ENCODE measurements at regions not wholly inside any gene's neighbourhood (a gene's known extent, or its start where the extent isn't known, plus 50 kb on each side); places are given as distances from the start of the nearest gene placed in this dataset.

DNA sequence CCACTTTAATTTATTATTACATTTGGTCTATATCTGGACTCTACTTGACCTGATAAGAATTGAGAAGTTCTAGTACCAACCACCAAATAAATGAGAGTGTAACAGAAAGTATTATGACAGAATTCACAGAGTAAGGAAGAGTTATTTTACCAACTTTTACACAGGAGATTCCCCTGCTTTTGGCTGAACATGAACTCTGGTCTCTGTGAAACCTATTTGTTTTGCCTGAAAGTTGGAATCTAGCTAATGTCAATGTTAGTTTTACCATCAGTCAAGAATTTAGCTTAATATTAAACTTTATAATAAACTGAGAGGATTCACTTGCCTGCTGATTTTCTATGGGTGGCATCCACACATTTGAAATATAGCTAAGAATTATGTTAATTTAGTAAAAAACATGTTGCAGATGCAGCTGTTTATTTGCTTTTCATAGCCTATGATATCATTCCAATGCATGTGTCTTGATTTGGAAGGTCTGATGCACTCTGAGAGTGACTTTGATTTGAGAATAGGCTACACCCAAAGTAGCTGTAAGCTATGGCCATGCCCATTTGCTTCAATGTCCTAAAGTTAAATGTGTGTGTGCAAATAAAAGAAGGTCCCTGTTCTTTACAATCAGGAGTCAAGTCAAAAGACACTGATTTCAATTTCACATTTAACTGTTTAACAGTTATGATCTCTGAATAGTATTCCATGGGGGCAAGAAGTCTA, 150.9 kb upstream of the RASGEF1B start:
- TF ChIP-seq POLR2A (IDR thresholded peaks at IDR 0.05; ENCODE audit: low read depth, low read length): no peak
- FAIRE-seq: no peak
- DNase-seq (ENCODE audit: insufficient read length, low spot score): no peak

- DNase-seq (ENCODE audit: insufficient read length, low spot score) (no peak), FAIRE-seq (no peak)
- no peak for TF ChIP-seq POLR2A (IDR thresholded peaks at IDR 0.05; ENCODE audit: low read depth, low read length)
Observed at GRCh38 chr4:81622028-81622427, 150.3 kb upstream of the RASGEF1B start.

DNA sequence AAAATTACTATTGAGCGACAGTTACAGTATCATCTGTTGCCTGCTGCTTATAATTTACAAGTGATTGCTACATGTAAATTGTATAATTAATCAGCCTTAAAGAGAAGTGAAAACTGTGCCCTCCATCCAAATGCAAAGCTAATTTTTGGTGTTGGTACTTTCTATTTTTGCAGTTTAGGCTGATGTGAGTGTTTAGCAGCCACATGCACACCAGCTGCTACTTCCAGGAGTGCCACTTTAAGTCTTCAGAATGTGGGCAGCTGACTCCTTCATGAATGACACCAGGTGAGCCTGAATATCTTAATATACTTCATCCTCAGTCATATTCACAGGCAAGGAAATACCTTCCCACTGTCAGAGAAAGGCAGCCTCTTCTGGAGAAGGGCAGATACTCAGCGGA, 149.8 kb upstream of the RASGEF1B start:
- no peak for DNase-seq (ENCODE audit: insufficient read length, low spot score)
- TF ChIP-seq POLR2A (IDR thresholded peaks at IDR 0.05; ENCODE audit: low read depth, low read length): no peak
- FAIRE-seq: no peak

DNA sequence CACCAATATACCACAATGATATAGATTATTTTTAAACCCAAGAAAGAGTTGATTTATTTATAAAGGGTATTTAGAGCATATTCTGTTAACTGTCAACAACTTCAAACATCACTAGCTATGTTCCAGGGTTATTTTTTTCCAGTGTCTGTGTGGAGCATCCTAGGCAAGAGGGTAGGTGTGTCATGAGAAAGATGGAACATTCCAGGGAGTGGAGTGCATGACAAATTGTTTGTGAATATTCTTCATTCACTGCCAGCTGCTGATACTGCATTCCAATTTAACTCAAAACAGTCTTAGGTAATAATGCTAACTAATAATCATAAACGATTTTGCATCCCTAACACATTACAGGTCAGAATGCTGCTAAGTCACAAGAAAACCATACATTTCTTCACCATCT, 148.7 kb upstream of the RASGEF1B start:
- no peak for FAIRE-seq
- DNase-seq (ENCODE audit: insufficient read length, low spot score): no peak
- TF ChIP-seq POLR2A (IDR thresholded peaks at IDR 0.05; ENCODE audit: low read depth, low read length): no peak

DNA sequence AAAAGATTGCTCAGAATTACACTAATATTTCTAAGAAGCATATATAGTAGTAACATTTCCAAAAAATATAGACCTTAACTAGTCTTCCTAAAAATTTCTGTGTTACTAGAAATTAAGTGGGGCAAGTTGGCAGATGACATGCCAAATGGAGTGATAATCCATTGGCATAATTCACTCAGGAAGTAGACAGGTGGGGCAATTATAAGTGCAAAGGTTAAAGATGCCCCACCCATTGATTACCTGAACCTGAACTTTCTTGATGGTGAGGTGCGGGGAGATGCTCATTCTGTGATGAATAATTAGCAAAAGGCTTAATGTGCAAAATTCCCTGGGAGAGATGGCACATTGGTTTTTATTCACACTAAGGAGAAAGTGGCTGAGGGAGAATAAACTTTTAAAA, 145.8 kb upstream of the RASGEF1B start:
- DNase-seq (ENCODE audit: insufficient read length, low spot score) (no peak), FAIRE-seq (no peak)
- no peak for TF ChIP-seq POLR2A (IDR thresholded peaks at IDR 0.05; ENCODE audit: low read depth, low read length)

GRCh38 chr4:81611221-81611620, 139.5 kb upstream of the RASGEF1B start:
- FAIRE-seq (no peak), DNase-seq (ENCODE audit: insufficient read length, low spot score) (no peak)
- TF ChIP-seq POLR2A (IDR thresholded peaks at IDR 0.05; ENCODE audit: low read depth, low read length): no peak

DNA sequence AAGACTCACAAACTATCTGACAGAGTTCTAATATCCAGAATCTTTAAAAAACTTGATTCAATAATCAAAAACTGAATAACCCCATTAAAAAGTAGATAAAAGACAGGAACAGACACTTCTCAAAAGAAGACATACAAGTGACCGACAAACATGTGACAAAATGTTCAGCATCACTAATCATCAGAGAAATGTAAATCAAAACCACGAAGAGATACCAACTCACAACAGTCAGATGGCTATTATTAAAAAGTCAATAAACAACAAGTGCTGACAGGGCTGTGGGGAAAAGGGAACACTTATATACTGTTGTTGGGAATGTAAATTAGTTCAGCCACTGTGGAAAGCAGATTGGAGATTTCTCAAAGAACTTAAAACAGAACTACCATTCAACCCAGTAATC, 138.1 kb upstream of the RASGEF1B start:
- no peak for TF ChIP-seq POLR2A (IDR thresholded peaks at IDR 0.05; ENCODE audit: low read depth, low read length)
- no peak for DNase-seq (ENCODE audit: insufficient read length, low spot score)
- no peak for FAIRE-seq

GRCh38 chr4:81607950-81608349, 136.2 kb upstream of the RASGEF1B start:
- no peak for DNase-seq (ENCODE audit: insufficient read length, low spot score)
- no peak for TF ChIP-seq POLR2A (IDR thresholded peaks at IDR 0.05; ENCODE audit: low read depth, low read length)
- FAIRE-seq: no peak

DNA sequence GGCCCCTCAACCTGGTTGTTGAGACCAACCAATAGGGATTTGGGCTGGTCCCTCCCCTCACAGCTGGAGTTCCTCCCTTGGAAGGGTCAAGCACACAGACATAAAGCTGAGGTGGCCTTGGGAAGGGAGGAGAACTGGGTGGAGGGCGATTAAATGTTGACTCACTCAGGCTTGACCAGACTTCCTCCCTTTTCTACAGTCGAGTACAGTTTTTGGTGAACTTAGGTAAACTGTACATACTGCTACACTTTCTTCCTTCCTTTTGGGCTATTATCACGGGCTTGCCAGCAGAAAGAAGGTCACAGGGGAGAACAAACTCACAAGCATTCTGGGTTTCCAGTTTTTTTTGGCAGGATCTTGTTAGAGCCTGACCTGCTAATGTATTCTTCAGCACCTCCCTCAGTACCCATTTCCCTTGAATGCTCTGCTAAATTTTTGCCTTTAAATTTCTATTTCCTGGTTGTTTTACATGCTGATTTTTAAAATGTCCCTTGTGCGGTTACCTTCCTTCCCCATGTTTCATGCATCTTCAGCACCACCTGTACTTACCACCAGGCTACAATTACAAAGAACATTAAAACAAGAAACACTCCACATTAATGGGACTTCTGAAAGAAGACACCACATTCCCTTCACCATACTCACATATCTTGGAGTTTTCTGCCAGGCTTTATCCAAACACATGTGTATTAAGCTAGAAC, 135.2 kb upstream of the RASGEF1B start:
- DNase-seq (ENCODE audit: insufficient read length, low spot score) (no peak), FAIRE-seq (no peak)

DNA sequence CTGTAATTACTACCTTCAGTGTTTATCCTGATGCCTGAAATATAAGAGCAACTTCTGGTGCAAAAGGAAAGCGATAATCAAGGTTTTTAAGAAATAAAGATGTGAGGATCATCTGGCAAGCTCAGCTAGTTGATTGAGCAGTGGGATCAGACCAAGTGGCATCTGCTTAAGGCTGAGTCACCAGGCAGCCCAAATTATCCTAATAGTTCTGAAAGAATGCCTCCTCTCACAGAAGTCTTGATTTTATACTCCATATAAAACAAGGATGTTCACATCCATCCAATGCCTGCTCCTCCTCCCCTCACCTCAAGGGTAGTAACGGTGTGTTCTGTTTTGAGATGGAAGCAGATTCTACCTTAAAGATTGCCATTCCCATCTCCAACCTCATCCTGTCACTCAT, 134.5 kb upstream of the RASGEF1B start:
- DNase-seq (ENCODE audit: insufficient read length, low spot score): no peak
- FAIRE-seq: no peak
- no peak for TF ChIP-seq POLR2A (IDR thresholded peaks at IDR 0.05; ENCODE audit: low read depth, low read length)

More for the DNA sequence above, 135.2 kb upstream of the RASGEF1B start:
- no peak for TF ChIP-seq POLR2A (IDR thresholded peaks at IDR 0.05; ENCODE audit: low read depth, low read length)

GRCh38 chr4:81605271-81605670, 133.6 kb upstream of the RASGEF1B start:
- DNase-seq (ENCODE audit: insufficient read length, low spot score) (no peak), FAIRE-seq (no peak)
- no peak for TF ChIP-seq POLR2A (IDR thresholded peaks at IDR 0.05; ENCODE audit: low read depth, low read length)

DNA sequence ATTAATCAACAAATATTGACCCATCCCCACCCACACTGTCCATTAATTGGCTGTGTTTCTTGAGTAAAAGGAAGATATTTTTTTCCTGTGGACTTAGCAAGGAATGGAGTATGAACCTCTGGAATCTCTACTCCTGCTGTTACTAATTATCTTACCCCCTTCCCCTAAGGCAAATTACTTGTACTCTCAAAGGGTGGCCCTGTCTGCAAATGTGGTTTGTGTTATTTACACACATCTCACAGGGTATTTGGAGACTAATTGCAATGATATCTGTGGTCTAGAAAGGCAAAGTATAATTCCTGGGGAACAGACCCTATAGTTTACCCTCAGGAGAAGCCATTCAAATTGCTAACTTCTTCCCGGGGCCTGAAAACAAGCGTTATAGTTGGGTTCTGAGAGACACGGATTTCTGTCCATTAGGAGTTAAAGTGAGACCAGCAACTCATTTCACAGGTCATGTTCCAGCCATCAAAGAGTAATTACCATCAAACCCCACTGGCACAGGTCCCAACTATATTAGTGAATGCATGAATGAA, 133.0 kb upstream of the RASGEF1B start:
- no peak for DNase-seq (ENCODE audit: insufficient read length, low spot score)
- no peak for TF ChIP-seq POLR2A (IDR thresholded peaks at IDR 0.05; ENCODE audit: low read depth, low read length)
- no peak for FAIRE-seq

- FAIRE-seq: no peak
- no peak for TF ChIP-seq POLR2A (IDR thresholded peaks at IDR 0.05; ENCODE audit: low read depth, low read length)
- DNase-seq (ENCODE audit: insufficient read length, low spot score): no peak
Observed at GRCh38 chr4:81602854-81603253, 131.1 kb upstream of the RASGEF1B start.

- FAIRE-seq (no peak), DNase-seq (ENCODE audit: insufficient read length, low spot score) (no peak)
- TF ChIP-seq POLR2A (IDR thresholded peaks at IDR 0.05; ENCODE audit: low read depth, low read length): no peak
Observed at GRCh38 chr4:81601358-81601694, 129.6 kb upstream of the RASGEF1B start.

Measured in H54 (cell line).